ENCODE measurements at regions not wholly inside any gene's neighbourhood (a gene's known extent, or its start where the extent isn't known, plus 50 kb on each side); places are given as distances from the start of the nearest gene placed in this dataset.

DNA sequence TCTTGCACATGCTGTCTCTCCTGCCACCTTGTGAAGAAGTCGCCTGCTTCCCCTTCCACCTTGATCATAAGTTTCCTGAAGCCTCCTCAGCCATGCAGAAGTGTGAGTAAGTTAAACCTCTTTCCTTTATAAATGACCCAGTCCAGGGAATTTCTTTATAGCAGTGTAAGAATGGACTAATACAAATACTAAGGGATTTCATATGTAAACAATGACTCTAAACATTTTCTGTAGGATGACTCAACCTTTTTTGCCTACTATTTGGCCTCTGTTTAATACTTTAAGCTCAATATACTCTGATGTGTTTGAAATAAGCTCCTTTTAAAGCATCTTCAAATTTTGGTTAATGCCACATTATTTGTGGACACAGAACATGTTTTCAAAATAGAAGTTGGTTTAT, 813.5 kb upstream of the SLIT2 start:
- TF ChIP-seq, protein P1, sequence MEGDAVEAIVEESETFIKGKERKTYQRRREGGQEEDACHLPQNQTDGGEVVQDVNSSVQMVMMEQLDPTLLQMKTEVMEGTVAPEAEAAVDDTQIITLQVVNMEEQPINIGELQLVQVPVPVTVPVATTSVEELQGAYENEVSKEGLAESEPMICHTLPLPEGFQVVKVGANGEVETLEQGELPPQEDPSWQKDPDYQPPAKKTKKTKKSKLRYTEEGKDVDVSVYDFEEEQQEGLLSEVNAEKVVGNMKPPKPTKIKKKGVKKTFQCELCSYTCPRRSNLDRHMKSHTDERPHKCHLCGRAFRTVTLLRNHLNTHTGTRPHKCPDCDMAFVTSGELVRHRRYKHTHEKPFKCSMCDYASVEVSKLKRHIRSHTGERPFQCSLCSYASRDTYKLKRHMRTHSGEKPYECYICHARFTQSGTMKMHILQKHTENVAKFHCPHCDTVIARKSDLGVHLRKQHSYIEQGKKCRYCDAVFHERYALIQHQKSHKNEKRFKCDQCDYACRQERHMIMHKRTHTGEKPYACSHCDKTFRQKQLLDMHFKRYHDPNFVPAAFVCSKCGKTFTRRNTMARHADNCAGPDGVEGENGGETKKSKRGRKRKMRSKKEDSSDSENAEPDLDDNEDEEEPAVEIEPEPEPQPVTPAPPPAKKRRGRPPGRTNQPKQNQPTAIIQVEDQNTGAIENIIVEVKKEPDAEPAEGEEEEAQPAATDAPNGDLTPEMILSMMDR (IDR thresholded peaks at IDR 0.05), result no peak
- TF ChIP-seq POLR2A (IDR thresholded peaks at IDR 0.05), result no peak

Measured in testis (tissue), 2 donors.